HG02981 (cell line): ENCODE measurements at regions not wholly inside any gene's neighbourhood (a gene's known extent, or its start where the extent isn't known, plus 50 kb on each side); places are given as distances from the start of the nearest gene placed in this dataset.
A peak's percentile ranks its signal among the peaks of the same experiment; 100 is the strongest.

Source experiments
- ATAC-seq: cut with Tn5 transposase; IDR thresholded peaks from one replicate; pipeline ENCODE4 v1.9.1; 2021; ENCODE audit warnings: mild to moderate bottlenecking, moderate library complexity; ENCODE audit not compliant: unreplicated experiment

- ATAC-seq, result no peak
These were observed 135.9 kb downstream of the PAH start for GRCh38 chr12:102781117-102781516.

- no peak for ATAC-seq
These were observed 141.0 kb downstream of the PAH start for GRCh38 chr12:102776041-102776440.

- ATAC-seq, result peak; percentile 50
These were observed 147.6 kb downstream of the PAH start for GRCh38 chr12:102769323-102769916.

- no peak for ATAC-seq
These were observed 150.1 kb downstream of the PAH start for GRCh38 chr12:102766961-102767360.

- ATAC-seq, result no peak
These were observed 151.3 kb downstream of the PAH start for GRCh38 chr12:102765736-102766135.

- no peak for ATAC-seq
These were observed 153.6 kb downstream of the PAH start for GRCh38 chr12:102763471-102763870.

- ATAC-seq, result no peak
These were observed 154.0 kb downstream of the PAH start for GRCh38 chr12:102763061-102763460.

GRCh38 chr12:102760322-102760721, 156.7 kb downstream of the PAH start:
- ATAC-seq, result no peak

GRCh38 chr12:102759466-102759865, 157.6 kb downstream of the PAH start:
- ATAC-seq, result no peak

GRCh38 chr12:102757882-102758226, 159.2 kb downstream of the PAH start:
- no peak for ATAC-seq

GRCh38 chr12:102757154-102757881, 159.7 kb downstream of the PAH start:
- no peak for ATAC-seq

- ATAC-seq, result no peak
These were observed 160.5 kb downstream of the PAH start for GRCh38 chr12:102756530-102756929.

- ATAC-seq, result no peak
These were observed 161.8 kb downstream of the PAH start for GRCh38 chr12:102755266-102755665.

GRCh38 chr12:102753802-102754201, 163.2 kb downstream of the PAH start:
- no peak for ATAC-seq

GRCh38 chr12:102748704-102749103, 168.3 kb downstream of the PAH start:
- ATAC-seq, result no peak

- ATAC-seq, result no peak
These were observed 170.1 kb downstream of the PAH start for GRCh38 chr12:102746963-102747362.

- ATAC-seq, result no peak
These were observed 171.0 kb downstream of the PAH start for GRCh38 chr12:102745971-102746600.

- ATAC-seq, result no peak
These were observed 175.8 kb downstream of the PAH start for GRCh38 chr12:102741196-102741595.

GRCh38 chr12:102740141-102740955, 176.7 kb downstream of the PAH start:
- no peak for ATAC-seq

- no peak for ATAC-seq
These were observed 180.7 kb downstream of the PAH start for GRCh38 chr12:102736328-102736727.

- ATAC-seq, result peak; percentile 94
These were observed 181.9 kb downstream of the PAH start for GRCh38 chr12:102735104-102735503.
